Upper lobe of right lung (tissue), 1 donor: ENCODE measurements at regions not wholly inside any gene's neighbourhood (a gene's known extent, or its start where the extent isn't known, plus 50 kb on each side); places are given as distances from the start of the nearest gene placed in this dataset.

Source experiments
- ATAC-seq: fragments of 200-7000 bp; cut with Tn5 transposase; one replicate; pipeline ENCODE4 v1.9.1; 2020; ENCODE audit warnings: mild to moderate bottlenecking, moderate library complexity
- DNase-seq: peaks from one replicate; pipeline ENCODE4 v3.0.0-alpha.2; 2020
- H3K27ac ChIP-seq: fragments of 200-600 bp; one replicate; pipeline ENCODE4 v1.8.0; 2022
- H3K27me3 ChIP-seq: fragments of 200-600 bp; one replicate; pipeline ENCODE4 v1.8.0; 2022; ENCODE audit warnings: mild to moderate bottlenecking
- H3K36me3 ChIP-seq: fragments of 200-600 bp; one replicate; pipeline ENCODE4 v1.8.0; 2022
- H3K4me1 ChIP-seq: fragments of 200-600 bp; one replicate; pipeline ENCODE4 v1.8.0; 2022
- H3K4me3 ChIP-seq: fragments of 200-600 bp; one replicate; pipeline ENCODE4 v1.8.0; 2022; ENCODE audit warnings: mild to moderate bottlenecking
- H3K9me3 ChIP-seq: fragments of 200-600 bp; one replicate; pipeline ENCODE4 v1.8.0; 2022
- intact Hi-C: fragments of 100-400 bp; cut with DNase I; formaldehyde crosslinking; loops from one replicate; pipeline ENCODE4 v1.11.0; 2022
- TF ChIP-seq, protein P1 (sequence below): fragments of 200-600 bp; IDR thresholded peaks from one replicate; pipeline ENCODE4 v1.8.0; 2022; ENCODE audit warnings: antibody characterized with exemption
- donor health status: DM: no; HTN: yes; CAD: no; lungs with severe emphysema.

DNA sequence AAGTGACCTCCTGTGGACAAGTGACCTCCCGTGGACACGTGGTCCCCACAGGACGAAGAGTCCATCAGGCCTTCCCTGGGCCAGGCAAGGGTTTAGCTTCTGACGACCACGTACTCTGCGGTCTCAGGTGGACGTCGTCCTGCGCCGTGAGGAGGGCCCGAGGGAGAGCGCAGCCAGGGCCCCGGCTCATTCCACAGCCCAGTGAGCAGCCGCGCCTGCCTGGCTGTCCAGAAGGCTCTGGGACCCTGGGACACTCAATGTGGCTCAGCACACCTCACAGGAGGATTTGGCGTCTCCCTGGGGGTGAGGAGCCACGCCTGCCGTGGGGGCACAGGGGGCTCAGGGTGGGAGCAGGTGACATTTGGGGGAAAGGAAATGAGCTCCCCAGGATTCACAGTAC lies 64.4 kb upstream of the CFAP46 start:
- peaks cover 7% of the 10 kb centered on the region for H3K4me1 ChIP-seq
- no peaks in the 10 kb centered on the region for H3K27me3 ChIP-seq
- TF ChIP-seq, protein P1, sequence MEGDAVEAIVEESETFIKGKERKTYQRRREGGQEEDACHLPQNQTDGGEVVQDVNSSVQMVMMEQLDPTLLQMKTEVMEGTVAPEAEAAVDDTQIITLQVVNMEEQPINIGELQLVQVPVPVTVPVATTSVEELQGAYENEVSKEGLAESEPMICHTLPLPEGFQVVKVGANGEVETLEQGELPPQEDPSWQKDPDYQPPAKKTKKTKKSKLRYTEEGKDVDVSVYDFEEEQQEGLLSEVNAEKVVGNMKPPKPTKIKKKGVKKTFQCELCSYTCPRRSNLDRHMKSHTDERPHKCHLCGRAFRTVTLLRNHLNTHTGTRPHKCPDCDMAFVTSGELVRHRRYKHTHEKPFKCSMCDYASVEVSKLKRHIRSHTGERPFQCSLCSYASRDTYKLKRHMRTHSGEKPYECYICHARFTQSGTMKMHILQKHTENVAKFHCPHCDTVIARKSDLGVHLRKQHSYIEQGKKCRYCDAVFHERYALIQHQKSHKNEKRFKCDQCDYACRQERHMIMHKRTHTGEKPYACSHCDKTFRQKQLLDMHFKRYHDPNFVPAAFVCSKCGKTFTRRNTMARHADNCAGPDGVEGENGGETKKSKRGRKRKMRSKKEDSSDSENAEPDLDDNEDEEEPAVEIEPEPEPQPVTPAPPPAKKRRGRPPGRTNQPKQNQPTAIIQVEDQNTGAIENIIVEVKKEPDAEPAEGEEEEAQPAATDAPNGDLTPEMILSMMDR = no peak
- no peak overlapping the region for H3K27ac ChIP-seq
- no peaks in the 10 kb centered on the region for H3K9me3 ChIP-seq
- no peak for DNase-seq
- intact Hi-C loops = no loop called here
- no peaks in the 10 kb centered on the region for H3K36me3 ChIP-seq
- no peak overlapping the region for H3K4me3 ChIP-seq
- no peak for ATAC-seq

DNA sequence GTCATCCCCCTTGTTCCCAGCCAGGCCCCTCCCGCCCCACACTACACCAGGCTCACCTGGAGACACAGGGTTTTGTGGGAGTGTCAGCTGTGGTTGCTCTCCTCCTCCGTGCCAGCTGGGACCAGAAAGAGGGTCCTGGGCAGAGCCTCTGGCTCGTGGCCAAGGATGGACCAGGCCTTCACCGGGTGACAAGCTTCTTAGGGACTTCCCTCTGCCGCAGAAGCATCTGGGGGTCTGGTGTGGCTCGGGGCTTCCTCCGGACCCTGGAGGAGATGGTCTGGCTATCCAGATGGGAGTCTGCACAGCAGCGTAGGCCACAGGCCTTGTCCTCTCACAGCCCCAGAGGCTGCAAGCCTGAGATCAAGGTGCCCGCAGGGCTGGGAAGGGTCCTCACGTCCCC lies 63.8 kb upstream of the CFAP46 start:
- Histone ChIP-seq H3K27me3 (no peaks in the 10 kb centered on the region), H3K4me3 (no peak overlapping the region), H3K9me3 (no peaks in the 10 kb centered on the region), H3K36me3 (no peaks in the 10 kb centered on the region), H3K4me1 (peaks cover 7% of the 10 kb centered on the region), H3K27ac (no peak overlapping the region)
- intact Hi-C loops = no loop called here
- ATAC-seq = no peak
- no peak for DNase-seq
- TF ChIP-seq, protein P1 = no peak

DNA sequence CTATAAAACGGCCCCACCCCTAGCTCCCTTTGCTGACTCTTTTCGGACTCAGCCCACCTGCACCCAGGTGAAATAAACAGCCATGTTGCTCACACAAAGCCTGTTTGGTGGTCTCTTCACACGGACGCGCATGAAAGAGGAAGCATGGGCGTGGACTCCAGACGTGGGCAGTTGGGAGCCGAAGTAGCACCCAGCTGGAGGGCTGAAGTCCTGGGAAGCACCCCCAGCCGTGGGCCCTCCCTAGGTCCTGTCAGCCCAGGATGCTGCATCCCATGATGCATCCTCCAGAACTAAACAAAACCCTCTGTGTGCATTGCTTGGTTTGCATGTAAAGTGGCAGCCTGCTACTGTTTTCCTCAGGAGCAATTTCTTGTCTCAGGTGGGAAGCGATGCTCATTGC lies 62.1 kb upstream of the CFAP46 start:
- ATAC-seq = no peak
- Histone ChIP-seq H3K4me1 (peaks cover 7% of the 10 kb centered on the region), H3K27me3 (peaks cover 7% of the 10 kb centered on the region), H3K36me3 (no peaks in the 10 kb centered on the region), H3K9me3 (no peaks in the 10 kb centered on the region), H3K4me3 (no peak overlapping the region), H3K27ac (no peak overlapping the region)
- no peak for DNase-seq
- intact Hi-C loops = no loop called here
- TF ChIP-seq, protein P1 = no peak

DNA sequence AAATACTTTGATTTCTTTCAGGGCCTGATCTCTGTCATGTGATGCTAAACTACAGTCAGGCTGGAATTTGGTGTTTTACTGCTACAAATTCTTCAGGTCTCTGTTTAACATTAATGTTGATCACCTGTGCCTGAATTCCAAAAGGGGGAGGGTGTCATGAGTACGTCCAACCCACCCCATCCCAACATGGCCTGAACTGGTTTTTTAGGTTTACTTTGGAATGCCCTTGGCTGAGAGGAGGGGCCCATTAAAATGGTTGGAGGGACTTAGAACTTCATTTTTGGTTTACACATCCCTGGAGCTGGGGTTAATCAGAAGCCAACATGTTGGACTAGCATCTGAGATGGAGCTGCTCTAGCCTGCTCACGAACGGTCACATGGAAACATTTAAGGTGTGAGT lies 60.8 kb upstream of the CFAP46 start:
- intact Hi-C loops = no loop called here
- ATAC-seq = no peak
- no peak overlapping the region for H3K27ac ChIP-seq
- H3K4me3 ChIP-seq = no peak overlapping the region
- H3K27me3 ChIP-seq = peaks cover 7% of the 10 kb centered on the region
- DNase-seq = no peak
- no peaks in the 10 kb centered on the region for H3K9me3 ChIP-seq
- TF ChIP-seq, protein P1 = no peak
- no peaks in the 10 kb centered on the region for H3K4me1 ChIP-seq
- no peaks in the 10 kb centered on the region for H3K36me3 ChIP-seq

DNA sequence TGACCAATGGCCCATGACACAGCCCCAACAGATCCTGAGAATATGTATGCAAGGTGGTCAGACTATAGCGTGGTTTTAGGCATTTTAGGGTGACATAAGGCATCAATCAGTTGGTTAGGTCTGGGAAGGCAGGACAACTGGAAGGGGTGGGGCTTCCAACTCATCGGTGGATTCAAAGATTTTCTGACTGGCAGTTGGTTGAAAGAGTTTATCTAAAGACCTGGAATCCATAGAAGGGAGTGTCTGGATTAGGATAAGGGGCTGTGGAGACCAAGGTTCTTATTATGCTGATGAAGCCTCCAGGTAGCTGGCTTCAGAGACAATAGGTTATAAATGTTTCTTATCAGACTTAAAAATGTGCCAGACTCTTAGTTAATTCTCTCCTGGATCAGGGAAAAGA lies 60.3 kb upstream of the CFAP46 start:
- H3K36me3 ChIP-seq = no peaks in the 10 kb centered on the region
- ATAC-seq = no peak
- peaks cover 7% of the 10 kb centered on the region for H3K27me3 ChIP-seq

DNA sequence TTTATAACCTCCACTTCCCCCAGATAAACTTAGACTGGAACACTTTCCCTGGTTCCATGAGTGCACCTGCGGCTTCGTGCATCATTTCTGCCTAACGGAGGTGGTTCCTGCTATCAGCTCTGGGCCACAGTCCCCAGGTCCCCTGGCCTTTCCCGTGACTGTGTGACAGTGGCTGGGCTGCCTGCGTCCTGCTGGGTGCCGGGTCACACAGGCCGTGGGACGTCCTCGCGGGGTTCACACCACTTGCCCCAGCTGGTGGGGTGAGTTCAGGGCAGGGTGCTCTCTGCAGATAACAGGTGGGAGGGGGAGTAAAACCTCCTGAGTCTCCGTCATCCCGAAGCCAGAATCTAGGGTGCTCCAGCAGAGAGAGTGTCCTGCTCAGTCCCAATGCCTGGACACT lies 58.7 kb upstream of the CFAP46 start:
- ATAC-seq (no peak), DNase-seq (no peak)
- H3K27me3 ChIP-seq = peaks cover 7% of the 10 kb centered on the region
- H3K4me3 ChIP-seq = no peak overlapping the region
- H3K27ac ChIP-seq = no peak overlapping the region
- intact Hi-C loops = no loop called here
- no peaks in the 10 kb centered on the region for H3K9me3 ChIP-seq
- no peaks in the 10 kb centered on the region for H3K4me1 ChIP-seq
- TF ChIP-seq, protein P1 = no peak
- no peaks in the 10 kb centered on the region for H3K36me3 ChIP-seq

More for the DNA sequence above, 60.3 kb upstream of the CFAP46 start:
- intact Hi-C loops = no loop called here
- DNase-seq = no peak
- Histone ChIP-seq H3K4me1 (no peaks in the 10 kb centered on the region), H3K27ac (no peak overlapping the region), H3K4me3 (no peak overlapping the region), H3K9me3 (no peaks in the 10 kb centered on the region)
- TF ChIP-seq, protein P1 = no peak
